NCI-H2107 treated with DMSO at 0.1 percent for 48 hours (cell line): ENCODE measurements at regions not wholly inside any gene's neighbourhood (a gene's known extent, or its start where the extent isn't known, plus 50 kb on each side); places are given as distances from the start of the nearest gene placed in this dataset.

ENCODE experiments used
- DNase-seq: peaks from one replicate; lab custom pipeline; 2025; ENCODE audit not compliant: unreplicated experiment; lab: John Stamatoyannopoulos, UW

GRCh38 chr3:175911937-175912336, 1052.8 kb downstream of the NAALADL2 start:
- DNase-seq = no peak

- no peak for DNase-seq
These were observed 1043.1 kb downstream of the NAALADL2 start for GRCh38 chr3:175902226-175902625.

- no peak for DNase-seq
These were observed 1039.1 kb downstream of the NAALADL2 start for GRCh38 chr3:175898194-175898593.

- no peak for DNase-seq
These were observed 1037.5 kb downstream of the NAALADL2 start for GRCh38 chr3:175896655-175897054.

GRCh38 chr3:175895731-175896130, 1036.6 kb downstream of the NAALADL2 start:
- no peak for DNase-seq

- DNase-seq = no peak
These were observed 1034.4 kb downstream of the NAALADL2 start for GRCh38 chr3:175893566-175893965.

GRCh38 chr3:175890066-175890465, 1030.9 kb downstream of the NAALADL2 start:
- no peak for DNase-seq

GRCh38 chr3:175885231-175885766, 1026.2 kb downstream of the NAALADL2 start:
- no peak for DNase-seq

- no peak for DNase-seq
These were observed 1020.3 kb downstream of the NAALADL2 start for GRCh38 chr3:175879417-175879816.

- DNase-seq = no peak
These were observed 1010.3 kb downstream of the NAALADL2 start for GRCh38 chr3:175869404-175869803.

- DNase-seq = no peak
These were observed 1009.5 kb downstream of the NAALADL2 start for GRCh38 chr3:175868626-175869025.

- DNase-seq = no peak
These were observed 1006.6 kb downstream of the NAALADL2 start for GRCh38 chr3:175865724-175866123.

GRCh38 chr3:175861916-175862315, 1002.8 kb downstream of the NAALADL2 start:
- DNase-seq = no peak
